ENCODE measurements at regions not wholly inside any gene's neighbourhood (a gene's known extent, or its start where the extent isn't known, plus 50 kb on each side); places are given as distances from the start of the nearest gene placed in this dataset.

- TF ChIP-seq CTCF (IDR thresholded peaks at IDR 0.05; ENCODE audit: control extremely low read depth, extremely low read depth, low read depth, missing control alignments): no peak
- CTCF ChIA-PET: no interaction called here
- no peak for DNase-seq (ENCODE audit: extremely low spot score)
- POLR2A ChIA-PET: no interaction called here
These were observed 437.1 kb downstream of the RWDD3 start for GRCh38 chr1:95671098-95671497.

- TF ChIP-seq CTCF (IDR thresholded peaks at IDR 0.05; ENCODE audit: control extremely low read depth, extremely low read depth, low read depth, missing control alignments): no peak
- POLR2A ChIA-PET: no interaction called here
- DNase-seq (ENCODE audit: extremely low spot score): no peak
- CTCF ChIA-PET: no interaction called here
These were observed 445.3 kb downstream of the RWDD3 start for GRCh38 chr1:95679262-95679661.

DNA sequence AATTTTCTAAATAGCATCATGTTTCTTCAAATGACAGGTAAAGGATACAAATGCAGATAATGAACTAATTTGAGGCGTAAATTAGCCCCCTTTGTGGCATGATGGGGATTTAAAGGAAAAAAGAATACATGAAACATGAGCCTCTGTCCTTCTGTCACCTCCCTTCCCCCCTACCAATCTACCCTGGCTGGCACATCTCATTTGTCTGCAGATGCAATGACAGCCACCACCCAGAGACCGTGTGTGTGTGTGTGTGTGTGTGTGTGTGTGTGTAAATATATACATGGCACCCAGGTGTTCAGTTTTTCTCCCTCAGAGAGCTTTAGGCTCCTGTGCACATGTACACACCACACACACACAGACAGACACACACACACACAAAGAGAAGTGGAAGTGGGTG is 451.1 kb downstream of the RWDD3 start:
- ChIA-PET POLR2A (no interaction called here), CTCF (no interaction called here)
- no peak for DNase-seq (ENCODE audit: extremely low spot score)
- TF ChIP-seq CTCF (IDR thresholded peaks at IDR 0.05; ENCODE audit: control extremely low read depth, extremely low read depth, low read depth, missing control alignments): no peak

DNA sequence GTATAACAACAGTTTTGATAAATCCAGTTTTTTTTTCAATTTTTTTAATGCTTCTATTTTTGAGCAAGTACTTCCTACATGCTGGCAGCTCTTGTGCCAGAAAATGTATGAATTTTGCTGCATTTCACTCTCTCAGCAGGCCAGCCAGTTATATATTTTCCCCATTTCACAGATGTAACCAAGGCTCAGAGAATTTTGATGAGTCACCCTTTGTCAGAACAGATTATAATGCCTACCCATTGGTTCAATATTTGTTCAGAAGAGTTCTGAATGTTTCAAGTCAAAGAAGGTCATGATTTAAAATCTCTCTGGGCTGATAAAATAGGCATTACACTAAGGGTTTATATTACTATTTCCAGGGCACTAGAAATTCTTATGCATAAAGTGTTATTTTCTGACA is 452.2 kb downstream of the RWDD3 start:
- POLR2A ChIA-PET: no interaction called here
- no peak for DNase-seq (ENCODE audit: extremely low spot score)
- no peak for TF ChIP-seq CTCF (IDR thresholded peaks at IDR 0.05; ENCODE audit: control extremely low read depth, extremely low read depth, low read depth, missing control alignments)
- CTCF ChIA-PET: no interaction called here

- no peak for TF ChIP-seq CTCF (IDR thresholded peaks at IDR 0.05; ENCODE audit: control extremely low read depth, extremely low read depth, low read depth, missing control alignments)
- ChIA-PET POLR2A (no interaction called here), CTCF (no interaction called here)
- no peak for DNase-seq (ENCODE audit: extremely low spot score)
These were observed 465.3 kb downstream of the RWDD3 start for GRCh38 chr1:95699149-95699953.

DNA sequence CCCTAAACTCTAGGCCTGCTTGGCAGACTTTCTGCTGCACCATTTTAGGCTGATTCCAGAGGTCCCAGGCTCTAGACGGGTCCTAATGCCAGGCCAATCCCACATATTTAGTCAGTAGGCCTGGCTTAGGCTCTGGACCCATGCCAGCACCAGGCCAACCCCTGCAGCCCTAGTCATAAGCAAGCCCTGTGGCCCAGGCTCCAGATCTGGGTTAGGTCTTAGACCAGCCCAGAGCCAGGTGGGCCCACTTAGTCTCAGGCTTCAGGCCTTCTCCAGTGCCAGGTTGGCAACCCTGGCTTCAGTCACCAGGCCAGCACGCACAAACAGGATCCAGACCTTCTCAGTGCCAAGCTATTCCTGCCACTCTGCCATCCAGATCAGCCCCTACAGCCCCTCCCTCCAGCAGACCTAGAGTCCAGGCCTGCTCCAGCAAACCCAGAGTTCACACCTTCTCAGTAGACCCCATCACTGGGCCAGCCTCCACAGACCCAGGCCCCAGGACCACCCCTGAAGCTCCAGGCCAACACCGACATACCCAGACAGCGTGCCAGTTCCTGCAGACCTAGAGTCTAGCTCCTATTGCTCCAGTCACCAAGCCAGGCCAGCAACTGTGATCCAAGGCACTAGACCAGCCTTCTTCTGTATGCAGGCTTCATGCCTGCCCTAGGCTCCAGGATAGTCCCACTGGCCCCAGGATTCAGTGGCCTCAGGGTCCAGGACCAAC is 467.6 kb downstream of the RWDD3 start:
- DNase-seq (ENCODE audit: extremely low spot score): no peak
- ChIA-PET POLR2A (no interaction called here), CTCF (no interaction called here)
- no peak for TF ChIP-seq CTCF (IDR thresholded peaks at IDR 0.05; ENCODE audit: control extremely low read depth, extremely low read depth, low read depth, missing control alignments)

Measured in GM10248 (cell line).